ENCODE measurements at regions not wholly inside any gene's neighbourhood (a gene's known extent, or its start where the extent isn't known, plus 50 kb on each side); places are given as distances from the start of the nearest gene placed in this dataset.

- no peak for DNase-seq
- no peaks in the 10 kb centered on the region for H3K9me3 ChIP-seq
- H3K4me3 ChIP-seq: no peak overlapping the region
- peaks cover 13% of the 10 kb centered on the region for H3K27me3 ChIP-seq
- no peaks in the 10 kb centered on the region for H3K36me3 ChIP-seq
Measured at GRCh38 chr10:7482992-7483391, 72.2 kb upstream of the SFMBT2 start.

- Histone ChIP-seq H3K4me3 (no peak overlapping the region), H3K9me3 (no peaks in the 10 kb centered on the region), H3K36me3 (no peaks in the 10 kb centered on the region), H3K27me3 (0 out of 2 replicates have a peak, but pooled peaks cover 6% of the 10 kb centered on the region)
- no peak for DNase-seq
Measured at GRCh38 chr10:7481368-7481765, 70.5 kb upstream of the SFMBT2 start.

DNA sequence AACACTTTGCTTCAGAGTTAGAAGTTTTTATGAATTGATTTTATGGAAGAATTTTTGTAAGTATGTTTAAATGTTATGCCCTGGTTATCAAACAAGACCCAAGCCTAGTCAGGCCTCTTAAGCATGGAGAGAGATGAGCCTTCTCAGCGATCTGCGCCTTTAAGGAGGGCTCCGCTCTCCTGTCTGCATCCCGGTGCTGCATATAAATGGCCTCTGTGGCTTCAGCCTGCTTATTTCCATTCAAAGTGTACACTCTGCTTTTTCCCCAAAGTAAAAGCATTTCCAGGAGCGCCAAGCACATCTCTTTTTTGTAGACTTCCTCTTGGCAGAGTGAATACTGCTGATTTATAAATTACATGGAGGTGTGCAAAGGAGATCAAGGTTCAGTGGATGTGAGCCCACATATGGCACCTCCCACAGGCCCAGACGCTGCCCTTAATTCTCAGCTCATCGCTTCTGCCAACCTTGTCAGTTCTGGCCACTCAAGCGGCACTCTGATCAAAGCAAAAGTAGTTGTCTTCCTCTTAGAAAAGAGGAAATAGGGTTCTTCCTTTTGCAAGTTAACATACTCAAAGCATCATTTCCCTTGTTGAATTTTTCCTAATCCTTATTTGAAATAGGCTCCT is 70.0 kb upstream of the SFMBT2 start:
- H3K9me3 ChIP-seq: no peaks in the 10 kb centered on the region
- no peak overlapping the region for H3K4me3 ChIP-seq
- H3K27me3 ChIP-seq: 0 out of 2 replicates have a peak, but pooled peaks cover 2% of the 10 kb centered on the region
- no peak for DNase-seq
- no peaks in the 10 kb centered on the region for H3K36me3 ChIP-seq

GRCh38 chr10:7479861-7480598 is 69.2 kb upstream of the SFMBT2 start:
- Histone ChIP-seq H3K4me3 (no peak overlapping the region), H3K36me3 (no peaks in the 10 kb centered on the region), H3K9me3 (no peaks in the 10 kb centered on the region), H3K27me3 (no peaks in the 10 kb centered on the region)
- DNase-seq: no peak

DNA sequence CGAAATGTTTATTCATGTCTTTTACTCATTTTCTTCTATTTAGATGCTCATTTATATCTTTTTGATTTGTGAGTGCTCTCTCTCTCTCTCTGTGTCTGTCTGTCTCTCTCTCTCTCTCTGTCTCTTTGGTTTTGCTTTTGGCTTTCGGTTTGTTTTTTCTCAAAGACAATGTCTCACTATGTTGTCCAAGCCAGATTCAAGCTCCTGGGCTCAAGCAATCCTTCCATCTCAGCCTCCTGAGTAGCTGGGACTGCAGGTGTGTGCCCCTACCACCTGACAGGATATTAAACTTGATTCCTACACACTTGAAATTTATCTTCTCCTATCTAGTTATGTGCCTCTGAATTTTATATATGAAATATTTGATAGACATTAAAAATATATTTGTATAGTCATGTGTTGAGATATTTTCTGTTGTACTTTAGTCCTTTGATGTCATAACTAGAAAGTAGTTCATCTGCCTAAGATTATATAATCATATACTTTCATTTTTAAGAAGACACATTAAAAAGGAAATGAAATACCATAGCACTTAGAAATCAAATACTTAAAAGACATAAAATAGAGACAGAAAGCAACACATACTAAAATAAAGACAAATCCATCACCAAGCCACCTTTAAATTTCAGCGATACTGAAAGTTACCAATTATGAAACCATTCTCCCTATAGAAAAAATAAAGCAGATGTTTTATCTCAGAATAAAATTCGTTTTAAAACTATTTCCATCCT is 68.1 kb upstream of the SFMBT2 start:
- Histone ChIP-seq H3K4me3 (no peak overlapping the region), H3K36me3 (no peaks in the 10 kb centered on the region), H3K27me3 (no peaks in the 10 kb centered on the region), H3K9me3 (no peaks in the 10 kb centered on the region)
- no peak for DNase-seq

GRCh38 chr10:7477538-7478334 is 66.9 kb upstream of the SFMBT2 start:
- H3K27me3 ChIP-seq: no peaks in the 10 kb centered on the region
- H3K36me3 ChIP-seq: no peaks in the 10 kb centered on the region
- H3K9me3 ChIP-seq: no peaks in the 10 kb centered on the region
- H3K4me3 ChIP-seq: no peak overlapping the region
- DNase-seq: no peak

DNA sequence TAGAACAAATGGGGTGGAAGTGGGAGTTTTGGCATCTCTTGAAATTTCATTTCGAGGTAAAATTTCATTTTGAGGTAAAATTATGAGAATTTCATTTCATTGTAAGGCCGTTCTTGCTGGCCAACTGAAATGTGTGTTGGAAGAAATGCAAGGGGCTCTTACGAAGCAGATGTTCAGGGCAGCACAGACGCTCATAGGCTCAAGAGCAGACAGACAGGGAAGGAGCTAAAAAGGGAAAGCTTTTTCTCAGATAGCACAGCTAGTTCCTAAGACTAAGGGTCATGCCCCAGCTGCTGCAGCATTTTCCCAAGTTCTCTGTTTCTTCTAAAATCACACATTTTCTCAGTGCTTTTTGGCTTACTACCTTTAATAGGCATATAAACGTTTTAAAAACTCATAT is 65.1 kb upstream of the SFMBT2 start:
- DNase-seq: no peak
- Histone ChIP-seq H3K9me3 (no peaks in the 10 kb centered on the region), H3K27me3 (peaks cover 5% of the 10 kb centered on the region; the same call in 1 of the 2 replicates), H3K36me3 (no peaks in the 10 kb centered on the region), H3K4me3 (no peak overlapping the region)

DNA sequence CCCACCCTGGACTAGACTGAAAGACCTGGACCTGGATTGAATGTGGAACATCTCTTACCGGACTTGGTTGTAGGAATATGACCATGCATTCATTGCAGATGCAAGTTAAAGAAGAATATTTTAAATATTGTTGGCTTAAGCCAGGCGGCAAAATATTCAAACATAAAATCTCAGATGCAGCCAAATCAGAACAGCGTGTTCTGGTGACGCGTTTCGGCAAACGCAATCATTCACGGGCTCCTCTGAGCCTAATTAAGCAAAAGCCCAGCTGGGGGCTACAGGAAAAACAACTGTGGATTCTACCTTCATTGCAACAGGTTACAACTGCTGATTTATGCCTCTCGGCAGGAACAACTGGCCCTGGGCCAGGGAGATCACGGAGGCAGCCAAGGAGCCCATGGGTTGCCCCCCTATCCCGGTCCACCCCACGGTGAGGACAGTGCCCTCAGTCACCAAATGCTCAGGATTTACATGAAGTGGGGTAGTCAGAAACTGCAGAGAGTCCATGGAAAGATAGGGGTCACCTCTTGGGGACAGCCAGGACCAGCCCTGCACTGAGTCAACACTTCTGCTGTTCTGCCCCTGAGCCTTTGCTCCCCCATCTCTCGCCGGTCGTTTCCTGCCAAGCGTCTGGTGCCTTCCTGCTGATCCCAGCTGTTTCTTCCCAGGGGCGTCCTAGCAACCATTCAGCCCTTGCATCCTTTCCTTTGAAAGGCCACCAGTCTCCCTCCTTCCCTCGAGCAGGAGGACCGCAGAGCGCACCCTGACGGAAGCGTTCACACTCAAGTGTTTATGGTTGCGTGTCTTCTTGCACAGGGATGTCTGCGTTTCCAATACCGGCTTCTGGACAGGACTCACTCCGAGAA is 64.4 kb upstream of the SFMBT2 start:
- Histone ChIP-seq H3K9me3 (no peaks in the 10 kb centered on the region), H3K4me3 (no peak overlapping the region), H3K27me3 (peaks cover 6% of the 10 kb centered on the region; the same call in 1 of the 2 replicates), H3K36me3 (no peaks in the 10 kb centered on the region)
- DNase-seq: peak; percentile 14

DNA sequence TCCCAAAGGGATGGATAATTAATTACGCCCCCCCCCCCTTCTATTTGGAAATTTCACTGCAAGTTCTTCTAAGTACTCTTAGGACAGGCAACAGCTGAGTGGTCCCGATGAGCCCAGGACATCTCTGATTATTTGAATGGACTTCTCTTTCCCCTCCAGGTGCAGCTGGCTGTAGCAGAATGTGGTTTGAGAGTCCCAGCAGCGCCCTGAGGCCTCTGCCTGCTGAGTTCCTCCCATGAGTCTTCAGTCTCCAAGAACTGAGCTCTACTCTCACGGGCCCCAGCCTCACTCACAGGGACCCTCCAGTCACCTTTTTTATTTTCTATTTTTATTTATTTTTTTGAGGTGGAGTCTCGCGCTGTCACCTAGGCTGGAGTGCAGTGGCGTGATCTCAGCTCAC is 63.6 kb upstream of the SFMBT2 start:
- no peaks in the 10 kb centered on the region for H3K36me3 ChIP-seq
- no peak overlapping the region for H3K4me3 ChIP-seq
- no peaks in the 10 kb centered on the region for H3K9me3 ChIP-seq
- no peak for DNase-seq
- peaks cover 6% of the 10 kb centered on the region; the same call in 1 of the 2 replicates for H3K27me3 ChIP-seq

GRCh38 chr10:7473474-7473873 is 62.6 kb upstream of the SFMBT2 start:
- Histone ChIP-seq H3K4me3 (no peak overlapping the region), H3K27me3 (peaks cover 6% of the 10 kb centered on the region; the same call in 1 of the 2 replicates), H3K9me3 (no peaks in the 10 kb centered on the region), H3K36me3 (no peaks in the 10 kb centered on the region)
- no peak for DNase-seq

GRCh38 chr10:7471720-7472367 is 61.0 kb upstream of the SFMBT2 start:
- Histone ChIP-seq H3K27me3 (peaks cover 6% of the 10 kb centered on the region; the same call in 1 of the 2 replicates), H3K9me3 (no peaks in the 10 kb centered on the region), H3K4me3 (no peak overlapping the region), H3K36me3 (no peaks in the 10 kb centered on the region)
- DNase-seq: no peak

DNA sequence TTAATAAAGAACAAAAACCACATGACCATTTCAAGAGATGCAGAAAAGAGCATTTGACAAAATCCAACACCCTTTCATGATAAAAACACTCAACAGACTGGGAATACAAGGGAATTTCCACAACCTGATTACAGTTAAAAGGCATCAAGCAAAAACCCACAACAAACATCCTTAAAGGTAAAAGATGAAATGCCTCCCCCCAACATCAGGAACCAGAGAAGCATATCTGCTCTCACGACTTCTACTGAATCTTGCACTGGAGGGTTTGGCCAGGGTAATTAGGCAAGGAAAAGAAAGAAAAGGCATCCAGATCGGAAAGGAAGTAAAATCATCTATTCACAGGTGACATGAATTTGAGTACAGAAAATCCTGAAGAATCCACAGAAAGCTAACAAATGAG is 59.5 kb upstream of the SFMBT2 start:
- no peak overlapping the region for H3K4me3 ChIP-seq
- no peaks in the 10 kb centered on the region for H3K36me3 ChIP-seq
- H3K9me3 ChIP-seq: no peaks in the 10 kb centered on the region
- H3K27me3 ChIP-seq: peaks cover 6% of the 10 kb centered on the region; the same call in 1 of the 2 replicates
- no peak for DNase-seq

GRCh38 chr10:7467031-7467667 is 56.3 kb upstream of the SFMBT2 start:
- H3K9me3 ChIP-seq: no peaks in the 10 kb centered on the region
- DNase-seq: no peak
- no peak overlapping the region for H3K4me3 ChIP-seq
- peaks cover 6% of the 10 kb centered on the region; the same call in 1 of the 2 replicates for H3K27me3 ChIP-seq
- no peaks in the 10 kb centered on the region for H3K36me3 ChIP-seq

- Histone ChIP-seq H3K9me3 (no peaks in the 10 kb centered on the region), H3K36me3 (no peaks in the 10 kb centered on the region), H3K27me3 (no peaks in the 10 kb centered on the region), H3K4me3 (no peak overlapping the region)
- no peak for DNase-seq
Measured at GRCh38 chr10:7464691-7465090, 53.9 kb upstream of the SFMBT2 start.
